Neural cell (in vitro differentiated cells): ENCODE measurements at regions not wholly inside any gene's neighbourhood (a gene's known extent, or its start where the extent isn't known, plus 50 kb on each side); places are given as distances from the start of the nearest gene placed in this dataset.

Experiments used
- H2AFZ ChIP-seq: fragments of 200-600, 300-800 bp; sonication (generic), shearing (Covaris generic); 2 replicates; pipeline ENCODE4 v1.6.0; 2014; ENCODE audit warnings: low read depth, mild to moderate bottlenecking, antibody characterized with exemption, low read length, moderate library complexity
- H3F3A ChIP-seq: fragments of 200-600 bp; shearing (Covaris generic); 2 replicates; pipeline ENCODE4 v1.6.1; 2016; ENCODE audit warnings: mild to moderate bottlenecking, moderate library complexity, mixed read lengths, antibody characterized with exemption, low read length; ENCODE audit not compliant: insufficient read depth, poor library complexity, severe bottlenecking
- H3K27ac ChIP-seq: fragments of 200-600, 300-800 bp; sonication (generic), shearing (Covaris generic); 2 replicates; pipeline ENCODE4 v1.5.1; 2014; ENCODE audit warnings: mild to moderate bottlenecking, low read length, moderate library complexity
- H3K27me3 ChIP-seq: fragments of 300-800, 200-600 bp; sonication (generic), shearing (Covaris generic); 2 replicates; pipeline ENCODE4 v1.6.0; 2014; ENCODE audit warnings: mild to moderate bottlenecking, low read depth, low read length, moderate library complexity; ENCODE audit not compliant: insufficient read depth
- H3K36me3 ChIP-seq: fragments of 300-800, 200-600 bp; sonication (generic), shearing (Covaris generic); 2 replicates; pipeline ENCODE4 v1.5.1; 2014; ENCODE audit warnings: mild to moderate bottlenecking, antibody characterized with exemption, low read length, moderate library complexity; ENCODE audit not compliant: insufficient read depth
- H3K4me2 ChIP-seq: fragments of 300-800, 200-600 bp; sonication (generic), shearing (Covaris generic); 2 replicates; pipeline ENCODE4 v1.6.0; 2014; ENCODE audit warnings: mild to moderate bottlenecking, low read length
- H3K4me3 ChIP-seq: fragments of 300-800, 200-600 bp; sonication (generic), shearing (Covaris generic); 2 replicates; pipeline ENCODE4 v1.5.1; 2014; ENCODE audit warnings: mild to moderate bottlenecking, low read length, moderate library complexity
- H3K79me2 ChIP-seq: fragments of 200-600 bp; shearing (Covaris generic); replicated peaks from 2 replicates; pipeline ENCODE4 v1.6.0; 2014; ENCODE audit warnings: mild to moderate bottlenecking, low read length, moderate library complexity; ENCODE audit not compliant: insufficient read depth
- H3K9ac ChIP-seq: fragments of 300-800, 200-600 bp; sonication (generic), shearing (Covaris generic); 2 replicates; pipeline ENCODE4 v1.6.1; 2016; ENCODE audit warnings: mild to moderate bottlenecking, low read length, mixed read lengths
- H3K9me2 ChIP-seq: fragments of 200-600 bp; shearing (Covaris generic); 2 replicates; pipeline ENCODE4 v1.6.1; 2016; ENCODE audit warnings: mild to moderate bottlenecking, low read length, mixed read lengths; ENCODE audit not compliant: insufficient read depth
- H3K9me3 ChIP-seq: fragments of 200-600, 300-800 bp; sonication (generic), shearing (Covaris generic); 2 replicates; pipeline ENCODE4 v1.6.1; 2016; ENCODE audit warnings: mild to moderate bottlenecking, mixed run types, low read length, moderate library complexity, mixed read lengths
- H4K20me1 ChIP-seq: fragments of 200-600 bp; shearing (Covaris generic); 2 replicates; pipeline ENCODE4 v1.6.1; 2016; ENCODE audit warnings: mild to moderate bottlenecking, mixed run types; ENCODE audit not compliant: insufficient read depth
- EP300 ChIP-seq: fragments of 450-650 bp; conservative IDR thresholded peaks from 2 replicates; pipeline ENCODE4 v1.6.1; 2014; ENCODE audit warnings: antibody characterized with exemption, mild to moderate bottlenecking, moderate library complexity; ENCODE audit not compliant: poor library complexity, severe bottlenecking
- EZH2 ChIP-seq: fragments of 200-600, 300-800 bp; shearing (Covaris generic), sonication (generic); IDR thresholded peaks from 2 replicates; pipeline ENCODE4 v1.6.1; 2014; ENCODE audit warnings: antibody characterized with exemption, low read length, borderline replicate concordance, mild to moderate bottlenecking; ENCODE audit not compliant: insufficient read depth, poor library complexity, severe bottlenecking
- MXI1 ChIP-seq: fragments of 450-650 bp; conservative IDR thresholded peaks from 2 replicates; pipeline ENCODE4 v1.6.1; 2014; ENCODE audit warnings: antibody characterized with exemption, mild to moderate bottlenecking; ENCODE audit not compliant: poor library complexity, severe bottlenecking
- POLR2AphosphoS5 ChIP-seq: IDR thresholded peaks from 2 replicates; pipeline ENCODE4 v1.6.1; 2012
- RAD21 ChIP-seq: fragments of 450-650 bp; conservative IDR thresholded peaks from 2 replicates; pipeline ENCODE4 v1.6.1; 2014; ENCODE audit warnings: antibody characterized with exemption, mild to moderate bottlenecking, moderate library complexity
- SMC3 ChIP-seq: fragments of 450-650 bp; conservative IDR thresholded peaks from 2 replicates; pipeline ENCODE4 v1.6.1; 2014; ENCODE audit warnings: antibody characterized with exemption, mild to moderate bottlenecking, moderate library complexity; ENCODE audit not compliant: poor library complexity
- TAF1 ChIP-seq: IDR thresholded peaks from 2 replicates; pipeline ENCODE4 v1.6.1; 2012; ENCODE audit warnings: low read depth
- TF ChIP-seq, protein P1 (sequence below): IDR thresholded peaks from 2 replicates; pipeline ENCODE4 v1.6.1; 2012; ENCODE audit warnings: borderline replicate concordance
- TF ChIP-seq, protein P2 (sequence below): fragments of 450-650 bp; IDR thresholded peaks from 2 replicates; pipeline ENCODE4 v1.5.1; 2014; ENCODE audit warnings: antibody characterized with exemption, mild to moderate bottlenecking, moderate library complexity; ENCODE audit not compliant: poor library complexity, severe bottlenecking

DNA sequence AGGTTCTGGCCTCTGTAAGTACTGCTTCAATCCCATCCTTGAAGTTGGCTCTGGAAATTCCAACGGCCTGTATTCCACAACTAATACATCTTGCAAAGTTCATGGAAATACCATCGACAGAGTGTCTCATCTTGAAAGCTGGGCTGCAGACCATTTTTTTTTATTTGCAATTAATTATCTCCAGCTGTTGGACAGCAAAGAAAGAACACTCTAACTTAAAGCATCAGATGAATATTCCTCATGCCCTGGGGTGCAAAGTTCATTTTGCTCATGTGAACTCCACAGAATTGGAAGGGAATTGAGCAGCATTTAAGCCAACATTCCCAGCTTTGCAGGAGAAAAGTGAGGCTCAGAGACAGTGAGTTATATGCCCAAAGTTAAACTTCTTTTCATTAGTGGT, 96.5 kb upstream of the PIEZO2 start:
- H2AFZ ChIP-seq, result no peak overlapping the region
- no peaks in the 10 kb centered on the region for H3K9me3 ChIP-seq
- H3F3A ChIP-seq, result no peaks in the 10 kb centered on the region
- H3K27ac ChIP-seq, result no peak overlapping the region
- no peak for TF ChIP-seq EP300
- TF ChIP-seq MXI1, result no peak
- TF ChIP-seq RAD21, result no peak
- no peak for TF ChIP-seq SMC3
- TF ChIP-seq, protein P1, sequence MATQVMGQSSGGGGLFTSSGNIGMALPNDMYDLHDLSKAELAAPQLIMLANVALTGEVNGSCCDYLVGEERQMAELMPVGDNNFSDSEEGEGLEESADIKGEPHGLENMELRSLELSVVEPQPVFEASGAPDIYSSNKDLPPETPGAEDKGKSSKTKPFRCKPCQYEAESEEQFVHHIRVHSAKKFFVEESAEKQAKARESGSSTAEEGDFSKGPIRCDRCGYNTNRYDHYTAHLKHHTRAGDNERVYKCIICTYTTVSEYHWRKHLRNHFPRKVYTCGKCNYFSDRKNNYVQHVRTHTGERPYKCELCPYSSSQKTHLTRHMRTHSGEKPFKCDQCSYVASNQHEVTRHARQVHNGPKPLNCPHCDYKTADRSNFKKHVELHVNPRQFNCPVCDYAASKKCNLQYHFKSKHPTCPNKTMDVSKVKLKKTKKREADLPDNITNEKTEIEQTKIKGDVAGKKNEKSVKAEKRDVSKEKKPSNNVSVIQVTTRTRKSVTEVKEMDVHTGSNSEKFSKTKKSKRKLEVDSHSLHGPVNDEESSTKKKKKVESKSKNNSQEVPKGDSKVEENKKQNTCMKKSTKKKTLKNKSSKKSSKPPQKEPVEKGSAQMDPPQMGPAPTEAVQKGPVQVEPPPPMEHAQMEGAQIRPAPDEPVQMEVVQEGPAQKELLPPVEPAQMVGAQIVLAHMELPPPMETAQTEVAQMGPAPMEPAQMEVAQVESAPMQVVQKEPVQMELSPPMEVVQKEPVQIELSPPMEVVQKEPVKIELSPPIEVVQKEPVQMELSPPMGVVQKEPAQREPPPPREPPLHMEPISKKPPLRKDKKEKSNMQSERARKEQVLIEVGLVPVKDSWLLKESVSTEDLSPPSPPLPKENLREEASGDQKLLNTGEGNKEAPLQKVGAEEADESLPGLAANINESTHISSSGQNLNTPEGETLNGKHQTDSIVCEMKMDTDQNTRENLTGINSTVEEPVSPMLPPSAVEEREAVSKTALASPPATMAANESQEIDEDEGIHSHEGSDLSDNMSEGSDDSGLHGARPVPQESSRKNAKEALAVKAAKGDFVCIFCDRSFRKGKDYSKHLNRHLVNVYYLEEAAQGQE, result no peak
- no peak for TF ChIP-seq EZH2
- no peak for TF ChIP-seq TAF1
- TF ChIP-seq, protein P2, sequence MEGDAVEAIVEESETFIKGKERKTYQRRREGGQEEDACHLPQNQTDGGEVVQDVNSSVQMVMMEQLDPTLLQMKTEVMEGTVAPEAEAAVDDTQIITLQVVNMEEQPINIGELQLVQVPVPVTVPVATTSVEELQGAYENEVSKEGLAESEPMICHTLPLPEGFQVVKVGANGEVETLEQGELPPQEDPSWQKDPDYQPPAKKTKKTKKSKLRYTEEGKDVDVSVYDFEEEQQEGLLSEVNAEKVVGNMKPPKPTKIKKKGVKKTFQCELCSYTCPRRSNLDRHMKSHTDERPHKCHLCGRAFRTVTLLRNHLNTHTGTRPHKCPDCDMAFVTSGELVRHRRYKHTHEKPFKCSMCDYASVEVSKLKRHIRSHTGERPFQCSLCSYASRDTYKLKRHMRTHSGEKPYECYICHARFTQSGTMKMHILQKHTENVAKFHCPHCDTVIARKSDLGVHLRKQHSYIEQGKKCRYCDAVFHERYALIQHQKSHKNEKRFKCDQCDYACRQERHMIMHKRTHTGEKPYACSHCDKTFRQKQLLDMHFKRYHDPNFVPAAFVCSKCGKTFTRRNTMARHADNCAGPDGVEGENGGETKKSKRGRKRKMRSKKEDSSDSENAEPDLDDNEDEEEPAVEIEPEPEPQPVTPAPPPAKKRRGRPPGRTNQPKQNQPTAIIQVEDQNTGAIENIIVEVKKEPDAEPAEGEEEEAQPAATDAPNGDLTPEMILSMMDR, result no peak
- TF ChIP-seq POLR2AphosphoS5, result no peak
- no peaks in the 10 kb centered on the region for H3K36me3 ChIP-seq
- H3K4me2 ChIP-seq, result no peak overlapping the region
- H3K79me2 ChIP-seq, result no peaks in the 10 kb centered on the region
- no peak overlapping the region for H3K9ac ChIP-seq
- H3K4me3 ChIP-seq, result no peak overlapping the region
- H3K9me2 ChIP-seq, result no peaks in the 10 kb centered on the region
- no peaks in the 10 kb centered on the region for H3K27me3 ChIP-seq
- H4K20me1 ChIP-seq, result no peaks in the 10 kb centered on the region

DNA sequence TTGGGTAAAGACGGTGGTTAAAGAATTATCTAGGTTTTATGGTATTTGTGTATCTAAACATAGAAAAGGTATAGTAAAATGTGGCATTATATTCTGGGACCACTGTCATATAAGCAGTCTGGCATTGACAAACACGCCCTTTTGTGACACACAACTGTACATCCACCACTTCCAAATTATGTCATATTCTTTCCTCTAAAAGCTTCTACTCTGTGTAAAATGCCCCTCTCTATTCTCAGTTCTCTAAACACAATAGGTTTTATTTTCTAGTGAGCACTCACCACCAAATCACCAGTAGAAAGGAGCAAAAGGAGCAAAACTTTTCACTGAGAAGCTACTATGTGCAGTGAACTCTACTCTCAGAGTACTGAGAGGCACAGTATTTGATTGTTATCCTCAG, 88.1 kb upstream of the PIEZO2 start:
- Histone ChIP-seq H3K4me2 (no peak overlapping the region), H3K9me2 (no peaks in the 10 kb centered on the region), H3K9ac (no peak overlapping the region), H3K27me3 (no peaks in the 10 kb centered on the region), H3K27ac (no peak overlapping the region), H3K4me3 (no peak overlapping the region), H3K79me2 (no peaks in the 10 kb centered on the region), H2AFZ (no peak overlapping the region), H3K9me3 (no peaks in the 10 kb centered on the region), H4K20me1 (no peaks in the 10 kb centered on the region), H3K36me3 (no peaks in the 10 kb centered on the region), H3F3A (no peaks in the 10 kb centered on the region)
- TF ChIP-seq, protein P2, result no peak
- TF ChIP-seq EP300 (no peak), TAF1 (no peak), EZH2 (no peak), MXI1 (no peak), POLR2AphosphoS5 (no peak), RAD21 (no peak), SMC3 (no peak)
- TF ChIP-seq, protein P1, result no peak
